Activated CD8-positive, alpha-beta memory T cell treated with anti-CD3 and anti-CD28 coated beads for 36 hours (primary cell): ENCODE measurements at regions not wholly inside any gene's neighbourhood (a gene's known extent, or its start where the extent isn't known, plus 50 kb on each side); places are given as distances from the start of the nearest gene placed in this dataset.

ENCODE experiments used
- CTCF ChIA-PET: fragments of 350-600 bp; sonication (Branson Sonifier 250); formaldehyde crosslinking; loops from one replicate; lab custom pipeline; 2021; ENCODE audit warnings: antibody characterized with exemption; lab: Charles Lee
- POLR2A ChIA-PET: fragments of 350-600 bp; sonication (Branson Sonifier 250); formaldehyde crosslinking; loops from one replicate; lab custom pipeline; 2021; ENCODE audit warnings: antibody characterized with exemption; lab: Charles Lee

DNA sequence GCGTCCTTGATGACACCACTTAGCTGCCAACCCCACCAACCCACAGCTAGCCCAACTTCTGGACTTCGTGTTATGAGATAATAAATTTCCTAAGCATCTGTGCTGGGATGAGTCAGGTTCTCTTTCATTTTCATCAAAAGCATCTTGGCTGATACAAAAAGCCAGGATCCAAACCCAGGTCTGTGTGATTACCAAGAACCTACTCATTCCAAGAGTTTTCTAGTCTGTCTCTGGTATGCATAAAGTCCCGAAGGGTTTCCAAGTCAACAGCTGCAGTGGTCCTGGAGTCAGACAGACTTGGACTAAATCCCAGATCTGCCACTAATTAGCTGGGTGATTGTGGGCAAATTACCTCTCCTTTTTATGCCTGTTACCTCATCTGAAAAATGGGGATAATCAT is 55.5 kb upstream of the SERP2 start:
- CTCF ChIA-PET, result no interaction called here
- POLR2A ChIA-PET, result no interaction called here

DNA sequence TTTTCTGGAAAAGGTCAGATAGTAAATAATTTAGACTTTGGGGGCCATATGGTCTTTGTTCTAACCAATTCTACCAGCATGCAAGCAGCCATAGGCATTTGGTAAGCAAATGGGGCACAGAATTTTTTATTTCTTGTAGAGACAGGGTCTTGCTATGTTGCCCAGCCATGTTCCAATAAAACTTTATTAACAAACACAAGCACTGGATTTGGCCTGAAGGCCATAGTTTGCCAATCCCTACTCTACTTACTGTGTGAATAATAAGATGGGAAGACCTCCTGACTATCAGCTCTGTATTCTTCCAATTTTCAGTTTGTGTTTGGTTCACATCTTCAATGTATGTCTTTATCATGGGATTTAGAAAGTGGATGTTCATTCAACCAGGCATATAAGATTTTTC is 53.0 kb upstream of the SERP2 start:
- ChIA-PET CTCF (no interaction called here), POLR2A (no interaction called here)

DNA sequence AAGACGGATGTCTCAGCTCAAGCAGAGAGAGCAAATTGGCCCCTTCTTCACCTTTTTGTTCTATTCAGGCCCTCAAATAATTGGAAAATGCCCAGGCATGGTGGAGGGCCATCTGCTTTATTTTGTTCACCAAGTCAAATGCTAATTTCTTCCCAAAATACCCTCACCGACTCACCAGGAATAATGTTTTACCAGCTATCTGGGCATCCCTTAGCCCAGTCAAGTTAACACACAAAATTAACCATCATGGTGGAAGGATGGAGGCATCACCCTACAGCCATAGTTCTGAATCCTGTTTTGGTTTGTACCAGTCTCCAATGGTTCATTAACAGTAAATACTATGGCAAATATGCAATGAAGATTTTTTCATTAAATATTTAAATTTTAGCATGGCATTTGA is 51.7 kb upstream of the SERP2 start:
- CTCF ChIA-PET, result no interaction called here
- POLR2A ChIA-PET, result no interaction called here

DNA sequence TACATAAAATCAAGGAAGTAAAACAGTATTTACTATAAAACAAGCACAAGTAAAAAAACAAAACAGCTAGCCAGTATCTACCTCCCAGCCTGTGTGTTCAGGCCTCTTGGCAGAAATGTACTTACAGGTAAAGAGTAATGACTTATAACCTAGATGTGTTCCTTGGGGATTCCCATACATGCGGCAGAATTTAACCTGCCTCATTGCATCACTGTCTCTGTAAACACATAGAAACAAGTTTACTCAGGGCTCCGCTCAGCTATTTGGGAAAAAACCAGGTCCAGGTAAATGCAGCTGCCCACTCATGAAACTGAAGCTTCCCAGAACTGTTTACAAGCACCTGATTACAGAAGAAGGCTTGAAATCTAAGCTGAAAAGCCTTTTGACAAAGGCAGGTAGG is 50.7 kb upstream of the SERP2 start:
- ChIA-PET CTCF (no interaction called here), POLR2A (no interaction called here)

DNA sequence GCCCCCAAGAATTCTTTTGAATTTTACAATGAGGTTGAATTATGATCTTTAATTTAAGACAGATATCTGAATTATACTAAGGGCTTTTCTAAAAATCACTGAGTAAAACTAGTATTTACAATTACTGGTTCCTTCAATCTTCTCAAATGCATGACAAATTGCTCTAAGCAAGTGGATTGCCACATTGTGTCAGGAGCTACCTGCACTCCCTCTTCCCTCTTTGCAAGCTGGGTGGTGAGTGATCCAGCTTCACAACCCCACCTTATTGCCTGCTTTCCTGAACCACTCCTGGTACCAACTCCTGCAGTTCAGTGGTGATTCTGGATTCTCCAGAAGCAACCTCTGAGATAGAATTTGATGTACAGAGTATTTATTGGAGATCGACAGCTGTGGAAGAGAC is 49.9 kb upstream of the SERP2 start:
- ChIA-PET POLR2A (no interaction called here), CTCF (no interaction called here)
